PC-3 (cell line): ENCODE measurements at regions not wholly inside any gene's neighbourhood (a gene's known extent, or its start where the extent isn't known, plus 50 kb on each side); places are given as distances from the start of the nearest gene placed in this dataset.

Experiments used
- ATAC-seq: fragments of 200-7000 bp; cut with Tn5 transposase; 2 replicates; pipeline ENCODE4 v1.9.1; 2020; ENCODE audit warnings: mild to moderate bottlenecking, moderate library complexity
- BruUV-seq: library from RNA; stranded (reverse); fragments of 400-500 nt; replicated peaks from 2 replicates; lab custom pipeline; 2021; lab: Mats Ljungman, UMichigan
- CTCF ChIA-PET: fragments of 300-600 bp; sonication (Branson Sonifier 250); formaldehyde crosslinking; loops from one replicate; lab custom pipeline; 2022; ENCODE audit warnings: antibody characterized with exemption; lab: Charles Lee
- POLR2A ChIA-PET: fragments of 300-600 bp; sonication (Branson Sonifier 250); formaldehyde crosslinking; loops from one replicate; lab custom pipeline; 2022; ENCODE audit warnings: antibody characterized with exemption; ENCODE audit not compliant: unreplicated experiment; lab: Charles Lee
- DNase-seq: peaks from one replicate; pipeline ENCODE4 v3.0.0-alpha.2; 2015
- H2AFZ ChIP-seq: fragments of 300-600 bp; sonication (generic); 2 replicates; pipeline ENCODE4 v1.6.0; 2016; ENCODE audit warnings: antibody characterized with exemption, low read length
- H3F3A ChIP-seq: fragments of 300-600 bp; sonication (generic); one replicate; pipeline ENCODE4 v1.6.0; 2017; ENCODE audit warnings: antibody characterized with exemption, low read length, control low read depth, mild to moderate bottlenecking; ENCODE audit not compliant: unreplicated experiment
- H3K27ac ChIP-seq: fragments of 300-600 bp; sonication (generic); 2 replicates; pipeline ENCODE4 v1.5.1; 2016; ENCODE audit warnings: mild to moderate bottlenecking, low read length
- H3K27me3 ChIP-seq: fragments of 300-600 bp; sonication (generic); 2 replicates; pipeline ENCODE4 v1.6.1; 2016; ENCODE audit warnings: low read length, mixed read lengths
- H3K36me3 ChIP-seq: fragments of 300-600 bp; sonication (generic); 2 replicates; pipeline ENCODE4 v1.6.1; 2016; ENCODE audit warnings: low read depth, mixed run types, low read length, mixed read lengths
- H3K4me1 ChIP-seq: fragments of 300-600 bp; sonication (generic); 2 replicates; pipeline ENCODE4 v1.5.1; 2016; ENCODE audit warnings: low read length; ENCODE audit not compliant: insufficient read depth
- H3K4me2 ChIP-seq: fragments of 300-600 bp; sonication (generic); 2 replicates; pipeline ENCODE4 v1.6.0; 2016; ENCODE audit warnings: low read length
- H3K4me3 ChIP-seq: fragments of 300-600 bp; sonication (generic); 2 replicates; pipeline ENCODE4 v1.5.1; 2016; ENCODE audit warnings: mild to moderate bottlenecking, low read length, mixed read lengths
- H3K79me2 ChIP-seq: fragments of 300-600 bp; sonication (generic); 2 replicates; pipeline ENCODE4 v1.6.1; 2017; ENCODE audit warnings: low read length, mixed read lengths
- H3K9ac ChIP-seq: fragments of 300-600 bp; sonication (generic); 2 replicates; pipeline ENCODE4 v1.6.0; 2016; ENCODE audit warnings: mild to moderate bottlenecking, low read length
- H3K9me2 ChIP-seq: fragments of 300-600 bp; sonication (generic); replicated peaks from 2 replicates; pipeline ENCODE4 v1.6.1; 2016; ENCODE audit warnings: mixed run types, low read length, mixed read lengths
- H3K9me3 ChIP-seq: fragments of 300-600 bp; sonication (generic); 2 replicates; pipeline ENCODE4 v1.6.1; 2016; ENCODE audit warnings: low read length, mixed read lengths
- H4K20me1 ChIP-seq: fragments of 300-600 bp; sonication (generic); 2 replicates; pipeline ENCODE4 v1.6.1; 2016; ENCODE audit warnings: low read length, mixed read lengths
- CTCF ChIP-seq: fragments of 300-600 bp; sonication (generic); conservative IDR thresholded peaks from 2 replicates; pipeline ENCODE4 v1.5.1; 2017; ENCODE audit warnings: antibody characterized with exemption, low read depth, mild to moderate bottlenecking, low read length
- EZH2 ChIP-seq: fragments of 300-600 bp; sonication (generic); IDR thresholded peaks from one replicate; pipeline ENCODE4 v1.6.1; 2017; ENCODE audit warnings: antibody characterized with exemption, mild to moderate bottlenecking, low read length; ENCODE audit not compliant: unreplicated experiment
- EZH2phosphoT487 ChIP-seq: fragments of 300-600 bp; sonication (generic); IDR thresholded peaks from 2 replicates; pipeline ENCODE4 v1.6.1; 2018; ENCODE audit warnings: mild to moderate bottlenecking, antibody characterized with exemption, low read length, borderline replicate concordance
- intact Hi-C: fragments of 100-400 bp; cut with micrococcal nuclease; formaldehyde crosslinking; loops from 2 replicates; pipeline ENCODE4 v1.9.0; 2023

- no peak for DNase-seq
- no peak for ATAC-seq
- H4K20me1 ChIP-seq = no peaks in the 10 kb centered on the region
- no peak overlapping the region for H3K9ac ChIP-seq
- no peaks in the 10 kb centered on the region for H3K79me2 ChIP-seq
- H3K4me1 ChIP-seq = no peaks in the 10 kb centered on the region
- ChIA-PET CTCF (no interaction called here), POLR2A (no interaction called here)
- no peaks in the 10 kb centered on the region for H3K9me2 ChIP-seq
- no peaks in the 10 kb centered on the region for H3F3A ChIP-seq
- H2AFZ ChIP-seq = no peak overlapping the region
- no peaks in the 10 kb centered on the region for H3K27me3 ChIP-seq
- H3K27ac ChIP-seq = no peak overlapping the region
- H3K4me2 ChIP-seq = no peak overlapping the region
- no peak for TF ChIP-seq EZH2phosphoT487
- TF ChIP-seq EZH2 = no peak
- no peak for TF ChIP-seq CTCF
- no peak overlapping the region for H3K4me3 ChIP-seq
- no peaks in the 10 kb centered on the region for H3K36me3 ChIP-seq
- H3K9me3 ChIP-seq = no peaks in the 10 kb centered on the region
- BruUV-seq = no TSS peak
- intact Hi-C loops = no loop called here
Observed at GRCh38 chr11:127268521-127268920, 268.0 kb upstream of the KIRREL3 start.

GRCh38 chr11:127259102-127259501 is 258.5 kb upstream of the KIRREL3 start:
- POLR2A ChIA-PET = no interaction called here
- H3K27ac ChIP-seq = no peak overlapping the region
- no peaks in the 10 kb centered on the region for H3K36me3 ChIP-seq
- H2AFZ ChIP-seq = no peak overlapping the region
- no peak overlapping the region for H3K4me2 ChIP-seq
- no peaks in the 10 kb centered on the region for H3K79me2 ChIP-seq
- H3K4me1 ChIP-seq = no peaks in the 10 kb centered on the region
- H3F3A ChIP-seq = no peaks in the 10 kb centered on the region
- H3K9ac ChIP-seq = no peak overlapping the region
- no peak for DNase-seq
- no peaks in the 10 kb centered on the region for H4K20me1 ChIP-seq
- no peak for ATAC-seq
- no TSS peak for BruUV-seq
- TF ChIP-seq EZH2 (no peak), EZH2phosphoT487 (no peak), CTCF (no peak)
- no peaks in the 10 kb centered on the region for H3K9me3 ChIP-seq
- CTCF ChIA-PET = no interaction called here
- no peak overlapping the region for H3K4me3 ChIP-seq
- H3K27me3 ChIP-seq = no peaks in the 10 kb centered on the region
- no peaks in the 10 kb centered on the region for H3K9me2 ChIP-seq
- intact Hi-C loops = no loop called here

GRCh38 chr11:127255209-127255608 is 254.6 kb upstream of the KIRREL3 start:
- Histone ChIP-seq H3K4me3 (no peak overlapping the region), H3K27ac (no peak overlapping the region), H3K79me2 (no peaks in the 10 kb centered on the region), H4K20me1 (no peaks in the 10 kb centered on the region), H3K4me1 (no peaks in the 10 kb centered on the region), H3F3A (no peaks in the 10 kb centered on the region), H3K9me3 (no peaks in the 10 kb centered on the region), H3K9ac (no peak overlapping the region), H3K9me2 (no peaks in the 10 kb centered on the region), H3K4me2 (no peak overlapping the region), H3K27me3 (0 out of 2 replicates have a peak, but pooled peaks cover 3% of the 10 kb centered on the region), H2AFZ (no peak overlapping the region), H3K36me3 (no peaks in the 10 kb centered on the region)
- no peak for DNase-seq
- ChIA-PET POLR2A (no interaction called here), CTCF (no interaction called here)
- TF ChIP-seq EZH2 (no peak), EZH2phosphoT487 (no peak), CTCF (no peak)
- no peak for ATAC-seq
- no TSS peak for BruUV-seq
- intact Hi-C loops = no loop called here
